ENCODE measurements at regions not wholly inside any gene's neighbourhood (a gene's known extent, or its start where the extent isn't known, plus 50 kb on each side); places are given as distances from the start of the nearest gene placed in this dataset.

DNA sequence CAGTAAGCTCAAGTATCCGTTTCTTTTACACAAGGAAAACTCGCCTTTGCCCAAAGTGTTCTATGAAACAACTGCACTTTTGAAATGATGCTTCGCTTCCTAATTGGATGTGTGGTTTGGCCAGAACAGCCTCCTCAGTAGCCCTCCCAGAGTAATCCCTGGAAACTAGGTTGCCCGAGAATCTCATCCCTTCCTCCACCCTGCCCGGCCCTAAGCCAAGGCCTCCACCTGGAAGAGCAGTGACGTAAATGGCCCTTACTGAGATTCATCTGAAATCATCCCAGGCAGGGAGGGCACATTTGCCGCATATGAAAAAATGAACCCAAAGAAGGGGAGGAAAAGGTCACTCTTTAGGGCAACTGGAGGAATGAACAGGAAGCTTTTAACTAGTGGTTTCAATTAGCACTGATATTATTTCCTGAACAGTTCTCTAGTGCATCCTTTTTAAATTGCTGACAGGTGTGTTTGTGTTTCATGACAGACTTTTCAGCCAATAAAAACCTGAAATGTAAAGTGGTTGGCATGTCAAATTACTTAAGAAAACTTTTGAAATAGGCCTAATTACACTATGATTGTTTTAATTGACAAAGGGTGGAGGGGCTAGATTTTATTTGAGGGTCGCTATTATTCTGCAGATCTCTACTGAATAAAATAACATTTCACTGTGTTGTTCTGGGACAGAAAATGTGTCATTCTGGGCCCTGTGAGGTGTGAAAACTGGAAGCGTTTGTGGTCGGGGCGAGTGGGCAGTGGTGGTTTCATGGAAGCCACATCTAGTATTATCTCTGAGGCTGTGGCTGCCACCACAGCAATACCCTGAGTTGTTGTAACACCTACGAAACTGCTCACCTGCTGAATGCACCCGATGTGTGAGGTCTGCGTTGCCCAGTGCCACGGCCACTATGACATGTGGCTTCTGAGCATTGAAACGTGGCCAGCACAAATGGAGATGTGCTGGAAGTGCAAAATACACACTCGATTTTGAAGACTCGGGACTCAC, 112.1 kb downstream of the ZIC5 start:
- DNase-seq: no peak

DNA sequence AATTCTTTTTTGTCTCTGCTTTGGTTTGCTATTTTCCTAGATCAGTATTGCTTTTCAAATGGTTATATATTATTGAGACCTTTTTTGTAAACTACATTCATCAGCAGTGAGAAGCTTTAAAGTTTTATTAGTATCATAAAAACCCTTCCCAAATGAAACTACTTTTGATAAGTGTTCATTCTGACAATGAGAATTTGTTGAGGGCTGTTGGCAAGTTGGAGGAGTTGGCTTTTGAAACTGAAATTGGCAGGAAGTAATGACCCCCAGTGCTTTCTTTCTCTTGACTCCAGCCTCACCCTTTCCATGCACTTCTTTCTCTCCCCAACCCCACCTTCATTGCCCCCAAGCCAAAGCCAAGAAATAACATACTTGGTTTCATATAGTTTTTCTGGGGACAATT, 113.8 kb downstream of the ZIC5 start:
- no peak for DNase-seq

DNA sequence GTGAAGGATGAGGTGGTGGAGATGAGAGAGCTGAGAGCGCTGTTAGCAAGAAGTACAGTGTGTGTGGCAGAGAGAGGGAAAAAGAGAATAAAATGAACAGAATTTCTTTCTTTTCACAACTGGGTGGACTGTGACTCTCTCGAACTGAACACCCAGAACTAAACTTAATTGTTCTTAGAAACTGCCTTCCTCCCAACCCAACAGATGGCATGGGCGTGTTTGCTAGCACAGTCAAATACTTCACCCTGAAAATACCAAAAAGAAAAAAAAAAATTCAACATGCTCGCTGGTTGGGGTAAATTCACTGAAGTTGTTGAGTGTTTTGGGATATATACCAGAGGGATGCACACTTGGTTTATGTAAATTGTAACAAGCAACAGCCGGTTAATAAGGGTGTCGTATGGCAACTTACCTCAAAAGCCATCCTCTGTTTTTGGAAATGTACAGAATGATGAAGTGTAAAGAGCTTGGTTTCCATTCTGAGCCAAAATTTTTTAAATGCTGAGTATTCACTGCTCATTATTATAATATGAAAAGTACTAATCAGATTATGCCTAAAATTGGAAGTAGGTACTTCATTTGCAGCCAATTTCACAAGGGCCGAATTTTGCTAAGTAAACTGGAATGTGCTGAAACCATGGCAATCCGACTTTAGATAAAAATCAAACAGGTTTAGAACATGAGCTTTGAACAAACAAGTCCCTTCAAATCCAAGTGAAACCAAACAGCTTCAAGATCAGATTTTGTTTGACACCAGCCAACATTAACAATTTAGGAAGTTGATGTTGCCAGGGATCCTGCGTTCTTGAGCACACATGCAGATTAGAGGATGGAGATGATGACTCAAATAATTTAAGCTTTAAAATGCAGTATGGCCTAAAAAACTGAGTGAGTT, 115.8 kb downstream of the ZIC5 start:
- no peak for DNase-seq

DNA sequence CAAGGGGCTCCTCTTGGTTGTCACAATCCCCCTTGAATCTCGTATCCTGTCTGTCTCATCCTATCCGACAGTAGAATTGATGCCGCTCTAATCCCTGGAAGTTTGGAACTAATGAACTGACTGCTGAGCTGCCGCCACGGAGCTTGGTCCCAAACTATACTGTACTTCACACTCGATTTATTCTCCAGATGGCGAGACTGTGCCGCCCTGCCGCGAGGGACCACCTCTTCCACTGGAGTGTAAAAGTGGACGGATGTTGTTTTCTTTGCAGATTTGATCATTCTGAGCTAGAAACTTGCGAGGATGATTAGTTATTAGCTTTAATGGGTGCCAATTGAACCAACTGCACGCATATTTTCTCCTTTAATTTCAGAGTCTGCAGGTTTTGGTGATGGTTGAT, 117.2 kb downstream of the ZIC5 start:
- DNase-seq: no peak

DNA sequence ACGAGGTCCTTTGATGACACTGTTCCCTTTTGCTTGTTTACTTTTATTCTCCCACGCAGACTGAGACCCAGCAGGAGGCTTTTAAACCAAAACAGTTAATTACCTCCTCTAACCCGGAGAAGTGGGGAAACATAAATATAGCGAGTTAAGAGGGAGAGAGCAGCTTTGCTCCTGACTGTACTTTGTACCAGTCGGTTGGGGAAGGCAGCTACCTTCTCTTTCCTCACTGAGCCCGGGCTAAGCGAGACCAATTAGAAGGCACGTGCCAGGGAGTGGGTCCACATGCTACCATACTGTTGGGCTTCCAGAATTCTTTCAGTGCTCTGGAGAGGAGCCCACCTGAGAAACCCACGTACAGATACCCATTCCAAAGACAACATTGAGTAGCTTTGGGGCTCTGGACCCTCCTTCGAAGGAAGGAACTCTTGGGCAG, 124.2 kb downstream of the ZIC5 start:
- no peak for DNase-seq

DNA sequence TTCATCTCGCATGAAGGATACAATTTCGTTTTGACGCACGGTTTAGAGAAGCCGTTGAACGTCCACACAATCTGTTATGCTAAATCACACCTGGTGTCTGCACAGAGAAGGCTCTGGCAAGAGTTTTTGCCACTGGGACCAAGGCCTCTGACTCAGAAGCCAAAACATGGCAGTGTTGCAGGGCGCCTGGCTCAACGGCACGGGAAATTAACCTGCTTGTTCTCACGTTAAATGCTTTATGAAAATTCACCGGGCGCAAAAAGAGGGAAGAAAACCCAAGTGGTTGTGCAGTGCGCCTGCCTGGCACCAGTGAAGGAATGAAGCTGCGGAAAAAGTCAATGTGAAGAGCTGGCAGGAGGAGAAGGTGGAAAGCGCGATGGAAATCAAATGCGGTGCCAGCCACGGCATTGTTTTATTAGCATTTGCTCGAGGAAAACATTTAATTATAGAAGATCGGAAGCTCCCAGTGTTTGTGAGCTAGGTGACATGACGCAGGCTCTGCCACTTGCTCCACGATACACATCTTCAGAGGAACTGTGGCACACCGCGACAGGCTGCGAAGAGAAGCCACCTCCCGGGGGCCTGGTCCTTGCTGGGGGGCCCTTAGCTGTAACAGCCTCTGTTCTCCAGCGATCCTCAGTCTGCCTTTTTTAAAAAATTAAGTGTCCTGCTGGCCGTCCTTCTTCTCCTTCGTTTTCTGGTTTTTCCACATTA, 126.2 kb downstream of the ZIC5 start:
- no peak for DNase-seq

DNA sequence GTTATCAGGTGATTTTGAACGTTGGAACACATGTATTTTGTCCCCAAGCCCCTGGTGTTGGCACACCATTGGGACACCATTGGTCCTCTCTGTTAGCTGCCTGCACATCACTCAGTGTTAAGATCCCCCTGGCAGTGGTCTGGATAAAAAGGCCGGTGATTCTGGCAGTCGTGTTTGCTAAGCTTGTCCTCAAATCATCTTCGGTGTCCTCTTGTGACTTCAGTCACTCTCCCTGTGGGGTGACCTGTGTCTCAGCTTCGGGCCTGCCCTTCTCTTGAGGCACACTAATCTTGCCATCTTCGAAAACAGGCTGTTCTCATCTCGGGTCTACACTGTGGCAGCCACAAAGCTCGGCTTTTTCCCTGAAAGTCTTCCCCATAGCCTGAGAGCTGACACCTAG, 127.1 kb downstream of the ZIC5 start:
- DNase-seq: no peak

DNA sequence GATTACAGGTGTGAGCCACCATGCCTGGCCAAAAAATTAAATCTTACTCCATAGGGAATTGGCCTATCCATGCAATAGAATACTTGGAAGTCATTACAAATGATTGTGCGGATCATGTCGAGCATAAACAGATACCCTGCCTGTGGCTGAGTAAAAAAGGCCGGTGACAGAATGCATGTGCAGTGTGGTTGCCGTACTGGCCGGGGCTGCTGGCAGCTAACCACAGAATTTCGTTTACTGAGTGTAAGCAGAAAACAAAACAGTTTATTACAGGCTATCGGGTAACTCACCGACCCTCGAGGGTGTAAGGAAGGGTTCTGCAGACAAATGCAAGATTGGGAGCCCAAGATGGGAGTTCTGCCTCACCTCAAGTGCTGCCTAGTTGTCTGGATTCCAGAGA, 127.7 kb downstream of the ZIC5 start:
- DNase-seq: no peak

DNA sequence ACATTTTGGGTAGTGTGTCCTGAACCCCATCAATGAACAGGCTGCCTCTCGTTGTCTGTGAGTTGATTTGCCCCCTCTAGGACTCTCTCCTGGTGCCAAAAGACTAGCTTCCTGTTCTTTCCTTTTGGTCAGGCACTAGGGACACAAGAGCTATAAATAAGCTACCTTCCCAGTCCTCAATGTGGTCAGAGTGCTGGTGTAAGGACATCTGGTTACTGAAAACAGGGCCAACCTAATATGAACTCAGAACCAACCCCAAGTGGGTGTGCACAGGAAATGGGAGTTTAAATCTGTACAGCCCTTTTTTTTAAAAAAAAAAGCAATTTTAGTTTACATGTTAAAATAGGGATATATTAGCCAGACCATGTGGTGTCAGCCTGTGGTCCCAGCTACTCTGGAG, 129.2 kb downstream of the ZIC5 start:
- no peak for DNase-seq

DNA sequence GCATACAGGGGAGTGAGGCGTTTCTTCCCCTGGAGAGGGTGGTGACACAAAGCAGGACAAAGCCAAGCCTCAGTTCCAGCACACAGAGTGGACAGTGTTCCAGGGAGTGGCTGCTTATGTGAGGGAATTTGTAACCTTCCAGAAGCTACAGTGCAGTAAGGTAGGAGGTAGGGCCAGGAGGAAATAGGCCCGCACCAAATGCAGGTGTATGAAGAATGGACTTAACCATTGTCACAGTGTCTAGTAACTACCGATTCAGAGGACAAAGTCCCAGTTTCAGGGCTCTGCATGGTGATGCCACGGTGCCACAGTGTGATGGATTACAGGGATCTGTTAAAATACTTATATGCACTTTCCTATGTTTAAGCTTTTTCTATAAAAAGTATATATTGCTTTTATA, 135.3 kb downstream of the ZIC5 start:
- DNase-seq: no peak

DNA sequence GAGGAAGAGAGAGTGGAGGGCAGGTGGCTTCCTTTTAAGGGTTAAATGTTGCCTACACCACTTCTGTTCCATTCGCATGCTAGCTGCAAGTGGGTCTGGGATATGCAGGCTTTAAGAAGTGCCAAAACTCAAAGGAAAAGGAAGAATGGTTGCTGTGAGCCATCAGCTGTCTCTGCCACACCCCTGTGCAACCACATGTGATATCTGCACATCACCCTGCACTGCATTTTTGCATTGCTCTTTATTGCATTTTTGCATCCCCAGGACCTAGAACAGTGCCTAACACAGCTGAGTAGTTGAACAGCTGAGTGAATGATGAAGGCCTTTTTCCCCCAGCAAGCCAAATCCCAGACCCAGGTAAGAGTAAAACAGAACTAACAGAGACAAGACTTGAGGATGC, 136.1 kb downstream of the ZIC5 start:
- DNase-seq: no peak

DNA sequence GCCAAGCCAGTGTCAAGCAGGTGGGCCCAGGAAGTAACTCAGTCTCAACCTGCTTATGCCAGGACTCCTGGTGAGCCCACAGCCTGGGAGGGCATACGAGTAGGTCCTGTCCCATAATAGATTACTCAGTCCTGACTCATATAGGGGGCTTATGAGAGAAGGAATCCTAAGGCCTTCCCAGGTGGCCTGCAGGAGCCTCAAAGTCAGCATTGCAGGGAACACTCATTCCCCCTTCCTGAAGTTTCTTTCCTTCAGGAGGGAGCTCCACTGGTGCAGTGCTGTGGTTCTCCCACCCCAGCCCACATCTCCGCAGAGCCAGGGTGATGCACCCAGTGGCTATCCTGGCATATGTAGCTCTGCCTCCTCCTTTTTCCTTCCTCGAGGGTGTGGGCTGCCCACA, 137.3 kb downstream of the ZIC5 start:
- no peak for DNase-seq

DNA sequence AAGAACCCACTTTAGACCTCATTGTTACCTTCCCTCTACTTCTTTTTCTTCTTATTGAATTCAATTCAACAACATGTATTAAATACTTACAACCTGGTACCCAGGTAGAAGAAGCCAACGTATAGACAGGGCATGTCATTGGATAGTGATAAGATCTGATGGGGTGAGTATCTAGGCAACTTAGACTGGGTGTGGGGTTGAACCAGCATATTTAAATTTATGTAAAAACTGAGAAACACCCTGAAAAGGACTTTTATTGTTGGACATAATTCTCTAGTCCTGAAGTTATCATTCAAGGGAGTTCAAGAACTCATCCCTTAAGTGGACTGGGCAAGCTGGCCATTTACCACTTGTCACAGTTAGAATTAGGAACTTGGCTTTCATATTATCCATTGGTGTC, 139.2 kb downstream of the ZIC5 start:
- no peak for DNase-seq

DNA sequence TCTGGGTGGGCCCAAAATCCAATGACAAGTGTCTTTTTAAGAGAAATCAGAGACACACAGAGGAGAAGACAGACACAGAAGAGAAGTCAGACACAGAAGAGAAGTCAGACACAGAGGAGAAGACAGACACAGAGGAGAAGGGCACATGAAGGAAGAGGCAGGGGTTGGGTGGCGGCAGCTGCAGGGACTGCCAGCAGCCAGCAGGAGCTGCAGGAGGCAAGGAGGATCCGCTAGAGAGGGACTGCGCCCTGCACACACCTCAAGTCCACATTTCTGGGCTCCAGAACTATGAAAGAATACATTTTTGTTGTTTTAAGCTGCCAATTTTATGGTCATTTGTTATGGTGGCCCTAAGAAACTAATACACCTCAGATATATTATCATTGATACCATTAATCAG, 140.6 kb downstream of the ZIC5 start:
- no peak for DNase-seq

DNA sequence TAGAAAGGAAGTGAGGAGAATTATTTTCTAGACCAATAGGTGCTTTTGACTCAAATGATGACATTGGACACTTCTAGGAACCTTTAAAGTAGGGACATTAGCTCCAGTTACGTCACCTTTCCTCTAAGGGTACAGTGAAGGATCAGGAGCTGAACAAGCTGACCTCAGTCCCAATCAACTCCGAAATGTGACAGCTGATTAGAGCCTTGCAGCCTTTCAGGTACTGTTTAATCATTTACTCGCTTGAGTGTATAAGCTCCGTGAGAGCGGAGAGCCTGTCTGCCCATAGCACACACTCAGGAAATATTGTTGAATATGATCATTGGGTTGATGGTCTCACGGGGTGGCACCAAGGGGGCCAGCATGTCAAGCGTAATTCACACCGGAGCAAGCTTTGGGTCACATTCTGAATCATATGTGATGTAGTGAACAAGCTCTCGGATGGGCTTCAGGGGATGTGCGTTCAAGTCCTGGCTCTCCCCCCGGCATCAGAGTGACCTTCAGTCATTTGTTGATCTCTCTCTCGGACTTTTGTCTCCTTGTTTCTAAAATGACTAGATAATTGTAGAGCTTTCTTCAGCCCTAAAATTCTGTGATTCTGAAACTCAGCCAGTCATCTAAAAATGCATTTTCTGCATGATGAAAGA, 141.9 kb downstream of the ZIC5 start:
- no peak for DNase-seq

DNA sequence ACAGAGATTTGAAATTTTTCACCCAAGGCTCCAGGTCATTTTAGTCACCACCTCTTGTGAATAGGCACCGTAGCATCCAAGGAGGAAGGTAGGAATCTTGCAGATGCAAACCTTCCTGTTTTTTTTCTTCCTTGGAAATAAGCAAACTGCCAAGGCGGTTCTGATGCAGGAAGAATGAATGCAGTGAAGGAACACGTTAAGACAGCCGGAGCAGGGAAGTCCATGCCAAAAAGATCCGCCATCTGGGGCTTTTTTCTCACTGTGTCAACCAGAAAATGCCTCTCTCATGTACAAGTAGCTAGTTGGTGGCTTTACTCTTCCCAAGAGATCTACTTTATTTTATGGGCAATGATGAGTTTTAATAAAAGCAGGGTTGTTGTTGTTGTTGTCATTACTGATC, 142.4 kb downstream of the ZIC5 start:
- DNase-seq: no peak

DNA sequence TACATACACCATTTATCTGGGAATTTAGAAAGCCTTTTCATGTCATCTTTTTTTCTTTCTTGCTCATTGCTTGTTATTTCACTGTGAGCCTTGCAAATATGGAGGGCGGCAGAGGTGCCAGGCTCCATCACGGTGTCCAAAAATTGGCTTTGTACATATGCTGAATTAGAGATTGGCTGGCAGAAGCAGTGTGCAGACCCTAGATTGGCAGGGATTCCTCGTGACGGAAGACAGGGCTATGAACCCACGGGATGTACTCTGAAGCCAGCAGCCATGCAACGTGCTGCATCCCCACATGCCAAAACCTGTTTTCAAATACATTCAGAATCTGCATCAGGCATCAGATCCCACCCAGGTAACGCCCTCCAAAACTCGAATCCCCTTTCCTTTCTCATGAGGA, 142.8 kb downstream of the ZIC5 start:
- DNase-seq: no peak

DNA sequence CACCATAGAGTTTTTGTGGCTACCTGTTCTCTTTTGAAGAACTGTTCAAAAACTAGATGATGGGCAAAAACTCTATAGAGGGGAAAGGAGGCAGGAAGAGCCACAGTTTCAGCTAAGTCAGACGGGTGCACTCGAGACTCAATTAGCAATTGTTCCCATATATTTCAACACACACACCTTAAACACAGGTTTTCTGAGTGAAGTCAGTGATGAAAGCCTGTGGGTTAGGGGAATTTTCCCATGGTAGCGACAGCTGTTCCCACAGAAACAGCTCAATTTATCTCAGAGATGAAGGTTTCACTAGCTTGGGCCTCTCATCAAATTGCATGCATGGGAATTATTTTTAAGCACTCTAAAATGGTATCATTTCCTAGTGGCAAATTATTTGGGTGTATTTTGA, 143.4 kb downstream of the ZIC5 start:
- no peak for DNase-seq

DNA sequence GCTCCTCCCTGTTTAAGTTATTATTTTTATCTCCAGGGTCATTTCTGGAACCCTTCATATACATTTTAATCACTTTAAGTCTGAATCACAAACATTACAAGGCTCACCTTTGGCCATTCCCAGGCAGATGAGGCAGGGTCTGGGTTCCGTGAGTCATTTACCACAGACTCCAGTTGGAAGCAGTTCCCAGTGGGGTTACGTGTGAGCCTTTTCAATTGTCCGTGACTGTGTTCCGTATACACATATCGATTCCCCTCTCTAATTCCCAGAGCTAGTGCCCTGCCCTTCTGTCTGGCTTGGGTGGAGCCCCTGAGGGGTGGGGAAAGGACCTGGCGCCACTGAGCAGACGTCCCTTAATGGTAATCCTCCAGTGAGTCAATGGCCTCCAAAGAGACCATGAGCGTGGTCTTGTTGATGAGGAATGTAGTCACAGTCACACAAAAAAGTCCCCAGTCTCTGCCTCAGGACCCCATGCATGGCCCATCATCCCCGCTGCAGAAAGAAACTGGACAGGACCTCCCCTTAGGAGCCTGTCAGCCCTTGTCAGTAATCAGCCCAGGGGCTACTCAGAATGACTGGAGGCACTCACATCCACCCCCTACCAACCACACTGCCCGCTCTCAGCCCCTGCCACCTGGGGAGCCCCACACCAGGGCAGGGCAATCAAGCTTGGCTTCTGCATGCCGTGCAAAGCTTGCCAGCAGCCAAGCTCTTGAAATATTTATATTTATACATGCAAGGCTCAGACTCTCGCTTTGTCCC, 144.4 kb downstream of the ZIC5 start:
- DNase-seq: no peak

DNA sequence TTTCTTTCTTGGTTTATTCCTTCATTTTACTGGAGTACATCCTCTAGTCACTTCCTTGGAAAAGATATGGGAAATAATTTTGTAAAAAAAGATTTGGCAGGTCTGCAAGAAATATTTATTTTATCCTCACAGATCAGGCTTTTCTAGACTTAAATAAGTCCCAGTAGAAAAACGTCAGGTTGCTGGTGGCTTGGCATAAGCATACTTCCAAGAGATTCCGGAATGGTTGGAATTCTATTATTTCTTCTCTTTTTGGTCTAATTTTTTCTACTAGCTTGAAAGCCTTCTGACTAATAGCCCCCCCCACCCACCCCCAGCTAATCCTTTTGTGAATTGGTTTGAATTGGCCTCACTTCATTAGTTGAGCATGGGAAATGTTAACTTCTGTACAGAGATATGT, 147.6 kb downstream of the ZIC5 start:
- DNase-seq: no peak

DNA sequence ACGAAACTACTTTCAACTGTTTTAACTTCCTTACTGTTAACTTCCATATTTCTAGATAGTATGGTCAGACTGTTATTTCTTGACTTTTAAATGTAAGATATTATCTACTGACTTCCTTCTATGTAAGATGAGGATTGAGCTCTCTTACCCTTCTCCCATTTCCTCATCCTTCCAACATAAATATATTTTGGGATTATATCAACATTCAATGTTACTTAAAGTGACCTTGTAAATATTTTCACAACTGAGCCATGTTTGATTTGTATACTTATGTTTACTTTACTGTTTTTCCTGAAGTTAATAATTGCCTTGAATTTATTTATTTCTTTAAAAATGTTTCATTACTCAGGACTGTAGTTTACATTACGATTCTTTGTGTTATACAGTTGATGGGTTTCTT, 148.7 kb downstream of the ZIC5 start:
- DNase-seq: no peak

DNA sequence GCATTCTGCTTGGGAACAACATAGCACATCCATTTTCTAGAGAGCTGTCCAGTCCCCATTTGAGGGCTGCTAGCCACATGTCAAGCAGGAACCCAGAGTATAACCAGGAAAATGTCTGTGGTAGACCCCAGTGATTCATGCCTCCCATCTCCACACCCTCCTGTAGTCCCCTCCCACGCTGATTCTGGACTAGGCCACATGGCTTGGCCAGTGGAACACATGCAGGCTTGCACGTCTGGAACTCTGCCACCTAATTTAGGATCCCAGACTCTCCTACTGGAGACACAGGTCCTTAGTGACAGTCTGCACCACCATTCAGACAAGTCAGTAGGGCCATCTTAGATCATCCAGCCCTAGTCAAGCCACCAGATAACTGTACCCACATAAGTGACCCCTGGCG, 149.8 kb downstream of the ZIC5 start:
- no peak for DNase-seq
